Activated naive CD8-positive, alpha-beta T cell treated with anti-CD3 and anti-CD28 coated beads, Interleukin-2, amount 50 U/mL, for 16 hours (primary cell): ENCODE measurements at regions not wholly inside any gene's neighbourhood (a gene's known extent, or its start where the extent isn't known, plus 50 kb on each side); places are given as distances from the start of the nearest gene placed in this dataset.

Experiments
- DNase-seq: peaks from one replicate; pipeline ENCODE4 v3.0.0-alpha.2; 2020; ENCODE audit warnings: low read depth, low spot score

GRCh38 chr12:124631681-124632256 is 64.4 kb upstream of the NCOR2 start:
- no peak for DNase-seq

GRCh38 chr12:124630791-124631313 is 63.4 kb upstream of the NCOR2 start:
- no peak for DNase-seq

GRCh38 chr12:124629789-124630480 is 62.5 kb upstream of the NCOR2 start:
- no peak for DNase-seq

- DNase-seq = no peak
Measured at GRCh38 chr12:124629117-124629516, 61.7 kb upstream of the NCOR2 start.

GRCh38 chr12:124627956-124628355 is 60.5 kb upstream of the NCOR2 start:
- no peak for DNase-seq

GRCh38 chr12:124626971-124627411 is 59.6 kb upstream of the NCOR2 start:
- no peak for DNase-seq

GRCh38 chr12:124625867-124626675 is 58.7 kb upstream of the NCOR2 start:
- no peak for DNase-seq

GRCh38 chr12:124624823-124625222 is 57.4 kb upstream of the NCOR2 start:
- no peak for DNase-seq

GRCh38 chr12:124623344-124624035 is 56.1 kb upstream of the NCOR2 start:
- DNase-seq = no peak

GRCh38 chr12:124622764-124623163 is 55.4 kb upstream of the NCOR2 start:
- DNase-seq = no peak

- no peak for DNase-seq
Measured at GRCh38 chr12:124622331-124622730, 54.9 kb upstream of the NCOR2 start.

- DNase-seq = no peak
Measured at GRCh38 chr12:124621296-124621660, 53.9 kb upstream of the NCOR2 start.

- DNase-seq = no peak
Measured at GRCh38 chr12:124620606-124621295, 53.3 kb upstream of the NCOR2 start.

GRCh38 chr12:124618291-124618902 is 51.0 kb upstream of the NCOR2 start:
- no peak for DNase-seq

- no peak for DNase-seq
Measured at GRCh38 chr12:124617615-124618014, 50.2 kb upstream of the NCOR2 start.
